Head of caudate nucleus (tissue), 42 donors: ENCODE measurements at regions not wholly inside any gene's neighbourhood (a gene's known extent, or its start where the extent isn't known, plus 50 kb on each side); places are given as distances from the start of the nearest gene placed in this dataset.
A peak's percentile ranks its signal among the peaks of the same experiment; 100 is the strongest.
"Not testable (repeated sequence)": the region's sequence is repeated elsewhere in the genome, so short reads cannot be mapped to it uniquely, and the experiment has no call there.

Experiments
- DNase-seq, 42 donors: peaks; one replicate each; pipeline versions ENCODE4 v3.0.0 to v3.0.0-alpha.2; 2020 to 2021; ENCODE audit warnings: mixed read lengths in 7 of 42
- intact Hi-C: fragments of 100-400 bp; cut with DNase I; formaldehyde crosslinking; loops from one replicate; pipeline ENCODE4 v1.15.0; 2022

DNA sequence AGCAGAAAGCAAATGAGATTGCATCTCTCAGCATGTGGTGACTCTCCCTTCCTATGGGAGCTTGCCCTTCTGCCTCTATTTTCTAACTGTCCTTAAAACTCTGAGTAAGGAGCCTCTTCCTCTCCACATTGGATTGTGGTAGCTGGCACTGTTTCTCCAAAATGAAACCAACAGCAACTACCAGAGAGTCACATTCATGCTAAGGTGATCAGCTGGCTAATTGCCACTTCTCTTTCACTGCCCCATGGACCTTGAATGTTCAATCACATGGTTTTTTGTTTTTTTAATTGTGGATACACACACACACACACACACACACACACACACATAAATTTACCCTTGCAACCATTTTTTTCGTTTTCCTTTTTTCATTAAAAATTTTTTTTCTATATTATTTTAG lies 154.7 kb upstream of the TSC22D1 start:
- intact Hi-C loops = no loop called here
- DNase-seq = no peak

- intact Hi-C loops = no loop called here
- DNase-seq = no peak
Measured at GRCh38 chr13:44730099-44730498, 154.0 kb upstream of the TSC22D1 start.

- intact Hi-C loops = not testable (repeated sequence)
Measured at GRCh38 chr13:44727591-44727990, 151.5 kb upstream of the TSC22D1 start.

DNA sequence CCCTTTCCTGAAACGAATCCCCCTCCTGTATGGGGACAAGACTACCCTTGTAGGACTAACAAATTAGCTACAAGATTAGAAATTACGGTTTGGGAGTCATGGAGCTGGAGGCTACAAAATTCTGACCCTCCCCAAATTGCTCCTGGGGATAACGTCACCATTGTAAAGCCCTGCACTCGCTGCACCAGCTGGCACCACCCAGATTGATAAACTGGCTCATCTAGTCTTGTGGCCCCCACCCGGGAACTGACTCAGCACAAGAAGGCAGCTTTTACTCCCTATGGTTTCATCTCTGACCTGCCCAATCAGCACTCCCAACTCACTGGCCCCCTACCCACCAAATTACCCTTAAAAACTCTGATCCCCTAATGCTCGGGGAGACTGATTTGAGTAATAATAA lies 150.6 kb upstream of the TSC22D1 start:
- intact Hi-C loops = no loop called here
- no peak for DNase-seq

More at GRCh38 chr13:44727591-44727990, 151.5 kb upstream of the TSC22D1 start:
- DNase-seq = not testable (repeated sequence)

GRCh38 chr13:44726214-44726613 lies 150.1 kb upstream of the TSC22D1 start:
- DNase-seq = no peak
- intact Hi-C loops = no loop called here

GRCh38 chr13:44719857-44720671 lies 143.9 kb upstream of the TSC22D1 start:
- intact Hi-C loops = no loop called here
- no peak for DNase-seq

- intact Hi-C loops = no loop called here
- no peak for DNase-seq
Measured at GRCh38 chr13:44718467-44718866, 142.3 kb upstream of the TSC22D1 start.

DNA sequence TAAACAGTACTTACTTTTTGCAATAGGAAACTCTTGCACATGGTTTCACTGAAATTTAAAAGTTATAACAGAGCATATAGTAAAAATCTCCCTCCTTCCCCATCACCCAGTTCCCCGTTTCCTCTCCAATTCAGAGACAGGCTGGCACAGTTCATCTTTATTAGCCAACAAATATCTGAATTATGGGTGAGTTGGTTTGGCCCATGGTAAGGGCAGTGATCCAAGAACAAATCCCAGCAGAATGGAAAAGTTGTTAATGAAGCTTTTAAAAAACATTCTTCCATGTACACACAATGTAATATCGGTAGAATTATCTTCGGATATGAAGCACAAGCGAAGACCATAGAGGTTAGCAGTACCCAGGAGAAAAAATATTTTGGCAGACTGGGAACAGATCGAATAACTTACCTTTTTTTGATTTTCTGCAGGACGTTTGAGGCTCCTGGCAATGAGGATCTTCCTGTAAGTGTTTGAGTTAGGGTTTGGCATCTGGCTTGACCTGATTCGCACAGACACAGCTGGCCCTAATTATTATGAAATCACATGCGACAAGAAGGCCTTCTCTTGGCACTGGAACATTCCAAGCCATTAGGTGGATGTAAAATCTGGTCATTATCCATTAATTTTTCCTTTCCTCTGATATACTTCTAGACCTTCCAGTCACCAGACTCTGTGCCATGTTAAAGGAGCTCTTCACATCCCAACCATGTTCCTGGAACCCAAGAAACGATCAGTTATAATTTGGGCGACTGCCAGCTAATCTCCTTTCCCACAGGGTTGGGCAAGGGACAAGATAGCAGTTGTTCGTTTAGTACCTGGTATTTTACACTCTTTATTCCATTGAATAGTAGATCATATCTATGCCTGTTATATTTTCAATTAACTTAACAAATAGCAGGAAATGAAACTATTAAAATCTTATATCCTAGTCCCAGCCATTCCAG lies 139.4 kb upstream of the TSC22D1 start:
- DNase-seq = no peak
- intact Hi-C loops = no loop called here

GRCh38 chr13:44713788-44714469 lies 137.8 kb upstream of the TSC22D1 start:
- intact Hi-C loops = no loop called here

DNA sequence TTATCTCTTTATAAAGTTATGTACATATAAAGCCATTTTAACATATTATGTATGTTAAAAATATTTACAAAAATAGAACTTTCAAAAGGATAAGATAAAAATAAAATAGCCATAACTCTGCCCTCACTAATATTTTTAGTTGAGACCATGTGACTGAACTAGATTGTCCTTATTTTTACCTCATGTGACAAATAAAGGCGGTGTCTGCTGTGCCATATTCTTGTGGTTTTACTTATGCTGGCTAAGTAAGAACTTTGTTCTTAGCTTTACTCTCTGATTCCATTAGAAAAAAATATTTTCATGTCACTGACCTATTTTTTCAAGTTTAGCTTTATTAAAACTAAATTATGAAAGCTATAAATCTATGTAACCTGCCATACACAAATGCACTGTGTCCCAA lies 135.6 kb upstream of the TSC22D1 start:
- intact Hi-C loops = no loop called here

More at GRCh38 chr13:44713788-44714469, 137.8 kb upstream of the TSC22D1 start:
- no peak for DNase-seq

DNA sequence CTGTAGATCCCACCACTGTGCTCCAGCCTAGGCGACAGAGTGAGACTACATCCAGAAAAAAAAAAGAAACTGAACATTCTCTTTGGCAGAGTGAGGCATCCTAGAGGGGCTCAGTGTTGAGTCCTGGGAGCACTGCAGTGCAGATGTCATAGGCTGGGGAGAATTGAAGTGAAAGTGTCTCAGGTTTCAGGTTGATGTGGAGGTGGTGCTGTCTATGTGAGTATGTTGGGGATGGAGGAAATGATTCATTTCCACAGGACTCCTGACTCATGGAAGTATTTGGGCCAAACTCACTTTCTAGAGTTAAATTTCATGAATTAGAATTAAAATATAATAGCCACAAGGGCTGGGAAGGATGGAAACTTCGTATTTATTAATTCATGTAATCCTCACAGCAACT lies 134.4 kb upstream of the TSC22D1 start:
- intact Hi-C loops = no loop called here
- DNase-seq = no peak

More for the DNA sequence above, 135.6 kb upstream of the TSC22D1 start:
- no peak for DNase-seq

- intact Hi-C loops, DNase-seq: not testable (repeated sequence)
Measured at GRCh38 chr13:44704811-44705210, 128.7 kb upstream of the TSC22D1 start.

DNA sequence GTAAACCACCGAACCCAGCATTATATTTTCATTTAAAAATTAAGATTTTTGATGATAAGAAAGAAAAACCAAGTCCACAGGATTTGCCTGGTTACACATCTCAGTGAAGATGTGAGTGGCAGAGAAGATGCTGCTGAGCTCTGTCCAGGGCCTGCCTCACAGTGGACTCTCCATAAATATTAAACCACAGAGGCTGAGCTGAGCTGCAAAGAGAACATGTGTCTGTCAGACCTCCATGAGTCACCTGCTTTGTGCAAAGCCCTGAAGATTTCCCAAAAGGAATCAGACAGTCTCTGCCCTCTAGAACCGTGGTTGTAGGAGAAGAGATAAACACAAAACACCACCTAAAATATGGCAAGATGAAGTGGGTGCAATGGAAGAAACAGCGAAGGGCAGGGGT lies 127.2 kb upstream of the TSC22D1 start:
- no peak for DNase-seq
- intact Hi-C loops = no loop called here

GRCh38 chr13:44698066-44698465 lies 121.9 kb upstream of the TSC22D1 start:
- peak; percentile 21 to 83 (median 58) for DNase-seq
- intact Hi-C loops = loop anchor here (10.0 kb wide), 1 partner anchor 113 kb away; no protein-coding TSS in a partner anchor

DNA sequence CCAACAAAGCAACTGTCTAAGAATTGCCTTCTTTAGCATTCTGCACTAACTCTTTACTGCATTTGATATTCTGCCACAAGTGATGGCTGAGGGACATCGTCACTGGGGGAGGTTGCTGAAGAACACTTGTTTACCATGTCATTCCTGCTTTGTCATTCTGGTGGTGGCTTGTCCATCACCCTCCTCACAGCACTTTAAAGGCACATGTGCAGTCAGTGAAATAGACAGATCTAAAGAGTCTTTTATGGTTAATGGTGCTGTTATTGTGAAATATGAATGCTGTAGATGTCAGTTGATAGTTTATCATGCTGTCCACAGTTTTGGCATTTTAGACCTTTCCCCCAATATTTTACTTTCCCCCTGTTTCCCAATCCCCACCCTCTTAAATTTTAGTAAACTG lies 120.9 kb upstream of the TSC22D1 start:
- no peak for DNase-seq
- intact Hi-C loops = loop anchor here (10.0 kb wide), 1 partner anchor 112 kb away; no protein-coding TSS in a partner anchor

- no peak for DNase-seq
- intact Hi-C loops = loop anchor here (10.0 kb wide), 1 partner anchor 111 kb away; no protein-coding TSS in a partner anchor
Measured at GRCh38 chr13:44695520-44695919, 119.4 kb upstream of the TSC22D1 start.

DNA sequence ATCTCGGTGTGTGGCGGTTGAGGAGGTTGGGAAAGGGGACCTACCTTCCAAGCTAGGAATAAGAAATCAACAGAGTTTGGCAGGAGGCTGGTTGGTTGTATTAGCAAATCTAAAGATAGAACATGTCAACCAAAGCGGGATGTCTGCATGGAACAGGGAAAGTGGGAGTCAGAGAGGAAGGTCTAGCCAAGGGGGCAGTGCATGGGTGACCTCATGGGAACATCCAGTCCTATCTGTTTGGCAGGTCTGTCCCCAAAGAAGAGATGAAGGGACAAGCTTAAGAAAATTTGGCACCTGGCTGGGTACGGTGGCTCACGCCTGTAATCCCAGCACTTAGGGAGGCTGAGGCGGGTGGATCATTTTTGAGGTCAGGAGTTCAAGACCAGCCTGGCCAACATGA lies 118.7 kb upstream of the TSC22D1 start:
- intact Hi-C loops = loop anchor here (10.0 kb wide), 1 partner anchor 110 kb away; no protein-coding TSS in a partner anchor
- no peak for DNase-seq

DNA sequence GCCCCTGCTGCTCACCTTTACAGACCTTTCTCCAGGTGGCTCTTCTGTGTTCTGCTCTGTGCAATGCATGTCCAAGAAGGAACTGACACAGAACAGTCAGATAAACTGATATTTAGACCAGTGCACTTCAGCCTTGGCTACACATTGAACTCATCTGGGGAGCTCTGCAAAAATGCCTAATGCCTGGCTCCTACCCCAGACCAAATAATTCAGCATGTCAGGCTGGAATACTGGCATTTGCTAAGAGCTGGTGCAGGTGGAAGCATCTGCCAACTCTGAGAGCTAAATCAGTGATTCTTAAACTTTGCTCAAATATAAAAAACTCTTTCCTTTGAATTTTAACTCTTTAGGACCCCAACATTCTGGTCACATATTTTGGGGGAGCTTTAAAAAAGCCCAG lies 118.2 kb upstream of the TSC22D1 start:
- intact Hi-C loops = loop anchor here (10.0 kb wide), 1 partner anchor 109 kb away; no protein-coding TSS in a partner anchor
- no peak for DNase-seq

DNA sequence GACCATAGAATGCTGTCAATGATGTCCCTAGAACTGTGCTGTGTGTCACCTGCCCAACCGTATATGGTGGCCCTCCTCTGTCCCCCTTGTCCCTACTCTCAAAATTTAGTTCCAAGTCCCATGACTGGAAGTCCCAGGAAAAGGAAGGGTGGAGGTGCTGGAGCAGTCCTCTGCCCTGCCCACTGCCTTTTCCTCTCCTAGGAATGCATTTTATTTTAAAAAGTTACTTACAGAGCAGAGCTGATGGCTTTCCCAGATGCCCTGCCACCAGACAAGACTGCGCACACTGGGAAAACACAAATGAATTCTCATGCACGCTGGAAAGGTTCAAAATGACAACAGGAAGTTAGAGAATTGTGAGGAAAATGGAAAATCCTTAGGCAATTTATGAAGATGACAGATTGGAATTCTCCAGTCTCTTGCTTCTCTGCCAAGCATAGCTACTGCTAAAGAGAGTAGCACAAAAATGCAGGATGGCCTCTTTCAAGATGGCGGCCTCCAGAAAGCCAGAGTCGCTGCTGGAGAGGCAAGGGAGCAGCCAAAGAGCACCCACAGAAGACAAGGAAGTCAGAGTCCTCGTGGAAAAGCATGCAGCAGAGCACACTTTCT lies 117.1 kb upstream of the TSC22D1 start:
- DNase-seq = no peak
- intact Hi-C loops = loop anchor here (10.0 kb wide), 1 partner anchor 108 kb away; no protein-coding TSS in a partner anchor
